HG03442 (cell line): ENCODE measurements at regions not wholly inside any gene's neighbourhood (a gene's known extent, or its start where the extent isn't known, plus 50 kb on each side); places are given as distances from the start of the nearest gene placed in this dataset.

ENCODE experiments used
- ATAC-seq: cut with Tn5 transposase; IDR thresholded peaks from one replicate; pipeline ENCODE4 v1.9.1; 2021; ENCODE audit warnings: mild to moderate bottlenecking, moderate library complexity; ENCODE audit not compliant: unreplicated experiment

GRCh38 chr12:24175929-24176328 lies 226.5 kb upstream of the SOX5 start:
- ATAC-seq = no peak

GRCh38 chr12:24175284-24175683 lies 225.8 kb upstream of the SOX5 start:
- no peak for ATAC-seq

- ATAC-seq = no peak
Observed at GRCh38 chr12:24173067-24173466, 223.6 kb upstream of the SOX5 start.

- no peak for ATAC-seq
Observed at GRCh38 chr12:24172773-24173066, 223.2 kb upstream of the SOX5 start.

GRCh38 chr12:24172031-24172772 lies 222.7 kb upstream of the SOX5 start:
- ATAC-seq = peak; percentile 92

- ATAC-seq = no peak
Observed at GRCh38 chr12:24155042-24155441, 205.6 kb upstream of the SOX5 start.

- no peak for ATAC-seq
Observed at GRCh38 chr12:24153079-24153478, 203.6 kb upstream of the SOX5 start.

- ATAC-seq = no peak
Observed at GRCh38 chr12:24152270-24152669, 202.8 kb upstream of the SOX5 start.

- no peak for ATAC-seq
Observed at GRCh38 chr12:24143928-24144327, 194.5 kb upstream of the SOX5 start.

- ATAC-seq = no peak
Observed at GRCh38 chr12:24139035-24139434, 189.6 kb upstream of the SOX5 start.

- no peak for ATAC-seq
Observed at GRCh38 chr12:24138041-24138440, 188.6 kb upstream of the SOX5 start.

- no peak for ATAC-seq
Observed at GRCh38 chr12:24135158-24135850, 185.8 kb upstream of the SOX5 start.

- no peak for ATAC-seq
Observed at GRCh38 chr12:24134092-24134491, 184.6 kb upstream of the SOX5 start.

- no peak for ATAC-seq
Observed at GRCh38 chr12:24133384-24133783, 183.9 kb upstream of the SOX5 start.

- peak; percentile 95 for ATAC-seq
Observed at GRCh38 chr12:24127919-24128721, 178.7 kb upstream of the SOX5 start.

GRCh38 chr12:24125280-24125679 lies 175.8 kb upstream of the SOX5 start:
- no peak for ATAC-seq

- ATAC-seq = no peak
Observed at GRCh38 chr12:24121911-24122310, 172.4 kb upstream of the SOX5 start.

- no peak for ATAC-seq
Observed at GRCh38 chr12:24118668-24119067, 169.2 kb upstream of the SOX5 start.

- ATAC-seq = no peak
Observed at GRCh38 chr12:24116548-24116947, 167.1 kb upstream of the SOX5 start.

GRCh38 chr12:24113701-24114100 lies 164.2 kb upstream of the SOX5 start:
- no peak for ATAC-seq

GRCh38 chr12:24111616-24112015 lies 162.1 kb upstream of the SOX5 start:
- no peak for ATAC-seq

GRCh38 chr12:24111086-24111485 lies 161.6 kb upstream of the SOX5 start:
- ATAC-seq = no peak
